GM19438 (cell line): ENCODE measurements at regions not wholly inside any gene's neighbourhood (a gene's known extent, or its start where the extent isn't known, plus 50 kb on each side); places are given as distances from the start of the nearest gene placed in this dataset.

Source experiments
- ATAC-seq: cut with Tn5 transposase; IDR thresholded peaks from one replicate; pipeline ENCODE4 v1.9.1; 2021; ENCODE audit warnings: low read depth; ENCODE audit not compliant: unreplicated experiment

DNA sequence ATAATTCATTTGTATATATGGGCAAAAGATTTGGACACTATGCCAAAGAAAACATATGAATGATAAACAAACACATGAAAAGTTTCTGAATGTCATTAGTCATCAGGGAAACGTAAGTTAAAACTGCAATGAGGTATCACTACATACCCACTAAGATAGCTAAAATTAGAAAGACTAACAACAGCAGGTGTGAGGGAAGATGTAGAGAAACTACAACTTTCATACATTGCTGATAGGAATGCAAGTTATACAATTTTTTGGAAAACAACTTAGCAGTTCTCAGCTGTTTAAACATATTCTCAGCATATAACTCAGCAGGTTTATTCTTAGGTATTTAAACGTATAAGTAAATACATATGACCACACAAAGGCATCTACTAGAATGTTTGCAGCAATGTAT, 563.5 kb upstream of the KLHL29 start:
- no peak for ATAC-seq

DNA sequence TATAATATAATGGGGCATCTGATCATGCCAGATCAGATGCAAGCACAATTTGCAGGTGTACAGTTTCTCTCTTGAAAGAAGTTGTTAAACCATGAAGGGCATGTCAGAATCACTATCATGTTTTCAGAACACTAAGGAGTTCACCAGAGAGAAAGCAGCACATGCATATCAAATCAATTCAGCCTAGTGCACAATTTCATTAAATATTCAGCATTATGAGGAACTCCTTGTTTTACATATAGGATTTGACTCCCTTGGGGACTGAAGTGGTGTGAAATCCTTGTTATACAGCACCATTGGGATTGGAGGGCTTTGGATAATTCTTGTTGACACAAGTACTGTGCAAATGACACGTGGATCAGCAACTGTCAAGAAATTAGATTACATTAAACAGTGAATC, 562.1 kb upstream of the KLHL29 start:
- ATAC-seq = no peak

DNA sequence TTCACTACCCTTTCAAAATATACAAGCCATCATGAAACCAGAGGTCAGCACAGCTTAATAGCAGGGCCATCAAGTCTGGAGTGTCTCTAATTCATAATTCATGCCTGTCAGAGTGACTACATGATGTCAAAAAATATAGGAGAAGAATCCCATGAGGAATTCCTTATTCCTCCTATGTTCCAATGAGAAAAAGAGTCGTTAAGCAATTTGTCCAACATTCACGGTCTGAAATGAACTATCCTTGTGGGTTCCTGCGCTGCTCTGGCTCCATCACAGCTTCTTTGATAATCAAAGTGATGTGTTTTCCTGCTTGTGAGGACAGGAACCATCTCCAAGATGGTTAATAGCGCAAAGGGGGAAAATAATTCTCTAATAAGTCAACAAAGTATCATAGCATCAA, 560.4 kb upstream of the KLHL29 start:
- ATAC-seq = no peak

- no peak for ATAC-seq
These were observed 558.3 kb upstream of the KLHL29 start for GRCh38 chr2:22826703-22827102.

DNA sequence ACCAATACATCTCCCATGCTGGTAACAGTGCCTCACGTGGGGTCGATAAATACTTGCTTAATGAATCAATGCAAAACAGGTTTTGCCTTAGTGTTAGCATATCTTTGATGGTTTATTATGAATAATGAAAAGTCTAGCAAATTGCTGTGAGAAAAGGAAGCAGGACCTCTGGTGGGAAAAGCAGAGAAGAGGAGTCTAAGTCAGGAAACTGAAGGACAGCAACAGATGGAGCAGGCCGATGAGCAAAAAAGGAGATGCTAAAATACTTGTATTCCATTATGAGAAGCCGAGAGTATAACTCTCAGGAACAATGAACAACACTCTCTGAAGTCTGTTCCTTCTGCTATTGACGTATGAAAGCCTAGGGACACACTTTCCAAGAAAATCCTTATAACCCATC, 555.2 kb upstream of the KLHL29 start:
- ATAC-seq = no peak

DNA sequence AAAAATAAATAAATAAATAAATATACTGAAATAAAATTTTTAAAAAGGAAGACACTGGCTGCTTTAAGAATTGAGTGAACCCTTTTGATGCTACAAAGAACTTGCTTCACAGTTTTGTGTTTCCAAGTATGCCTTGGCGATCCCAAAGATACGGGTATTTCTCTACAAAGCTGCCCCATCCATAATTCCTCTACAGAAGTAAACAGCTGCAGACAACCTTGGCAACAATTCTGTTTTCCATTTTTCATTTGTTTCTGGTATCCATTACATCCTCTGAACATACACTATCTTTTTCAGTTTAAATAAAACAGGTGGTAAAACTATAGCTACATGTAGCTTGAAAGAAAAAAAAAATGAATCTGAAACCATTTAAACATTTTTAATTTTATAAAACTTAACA, 552.8 kb upstream of the KLHL29 start:
- ATAC-seq = no peak

GRCh38 chr2:22838461-22838860, 546.5 kb upstream of the KLHL29 start:
- ATAC-seq = no peak

DNA sequence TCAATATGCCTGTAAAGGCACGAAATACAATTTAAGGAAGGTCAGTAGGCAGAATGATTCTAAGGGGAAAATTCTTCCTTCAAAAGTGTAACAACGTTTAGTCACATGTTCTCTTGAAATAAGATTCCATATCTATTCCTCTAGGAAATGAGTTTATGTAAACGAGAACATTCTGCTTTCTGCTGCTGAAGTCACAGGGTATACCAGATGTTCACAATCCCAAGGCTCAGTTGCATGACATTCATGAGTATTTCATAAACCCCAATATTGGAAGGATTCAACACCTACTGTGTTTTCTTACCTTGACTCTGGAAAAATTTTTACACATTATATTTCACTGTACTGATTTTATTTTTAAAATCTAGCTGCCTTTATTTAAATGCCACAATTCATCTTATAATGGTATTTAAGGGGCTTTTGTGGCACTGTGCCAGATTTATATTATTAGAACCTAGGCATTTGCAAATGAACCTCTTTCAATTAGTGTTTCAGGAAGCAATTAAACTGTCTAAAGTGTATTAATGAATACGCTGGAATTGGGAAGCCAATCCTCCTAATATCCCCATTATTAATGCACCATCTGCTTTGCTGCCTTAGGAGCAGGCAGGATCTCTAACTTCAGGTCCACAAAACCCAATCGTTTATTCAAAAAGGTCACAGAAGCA, 542.6 kb upstream of the KLHL29 start:
- no peak for ATAC-seq

DNA sequence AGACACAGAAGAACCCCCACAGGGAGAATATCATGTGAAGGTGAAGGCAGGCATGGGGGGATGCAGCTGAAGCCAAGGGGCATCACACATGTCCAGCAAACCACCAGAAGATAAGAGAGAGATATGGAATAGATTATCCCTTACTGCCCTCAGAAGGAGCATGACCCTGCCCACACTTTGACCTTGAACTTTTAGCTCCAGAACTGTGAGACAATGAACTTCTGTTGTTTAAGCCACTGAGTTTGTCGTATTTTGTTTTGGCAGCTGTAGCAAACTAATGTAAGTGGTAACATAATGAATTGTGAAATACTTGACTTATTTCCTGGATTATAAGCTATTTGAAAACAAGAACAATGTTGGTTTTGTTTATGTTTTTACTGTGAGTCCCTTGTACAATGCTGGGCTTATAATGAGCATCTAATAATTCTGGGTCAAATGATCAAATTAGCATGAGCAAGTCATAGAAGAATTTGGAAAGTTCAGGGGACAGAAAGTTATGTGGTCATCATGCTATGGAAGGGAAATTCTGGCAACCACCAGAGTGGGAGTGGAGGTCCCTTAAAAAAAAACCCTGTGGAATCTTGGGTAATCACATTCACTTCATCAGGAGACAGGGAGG, 541.0 kb upstream of the KLHL29 start:
- ATAC-seq = no peak

DNA sequence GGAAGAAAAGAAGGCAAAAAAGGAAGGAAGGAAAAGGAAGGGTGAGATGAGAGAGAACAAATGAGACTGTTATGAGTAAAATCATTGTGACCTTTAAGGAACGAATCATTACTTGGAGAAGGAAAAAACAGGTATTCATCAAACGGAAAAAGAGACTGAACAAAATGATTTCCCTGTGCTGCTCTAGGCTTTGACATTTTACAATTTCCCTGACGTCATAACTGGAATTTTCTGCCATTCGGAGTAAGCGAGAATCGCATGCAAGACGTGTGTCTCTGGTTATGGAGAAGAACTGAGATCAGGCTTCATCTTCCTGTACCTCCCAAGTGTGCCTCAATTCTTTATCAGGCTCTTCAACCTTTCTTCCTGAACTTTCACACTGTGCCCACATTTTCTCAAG, 534.7 kb upstream of the KLHL29 start:
- ATAC-seq = no peak

GRCh38 chr2:22854588-22854987, 530.4 kb upstream of the KLHL29 start:
- ATAC-seq = no peak

DNA sequence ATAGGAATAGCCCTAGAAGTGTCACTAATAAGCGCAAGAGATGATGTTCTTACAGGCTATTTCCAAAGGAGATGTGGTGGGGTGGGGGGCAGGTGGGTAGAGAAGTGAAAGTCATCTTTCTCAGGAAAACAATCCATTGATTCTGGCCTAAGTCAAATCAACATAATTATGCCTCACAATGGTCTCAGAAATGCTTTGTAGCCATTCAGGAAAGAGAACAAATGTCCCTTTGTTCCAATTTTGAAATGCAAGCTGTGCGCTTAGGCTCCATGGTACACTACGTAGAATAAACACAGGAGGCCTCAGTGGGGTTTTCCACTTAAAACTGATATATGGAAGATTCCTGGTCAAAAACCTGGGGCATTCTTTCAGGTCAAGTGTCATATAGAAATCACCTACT, 529.9 kb upstream of the KLHL29 start:
- ATAC-seq = no peak

- ATAC-seq = no peak
These were observed 529.2 kb upstream of the KLHL29 start for GRCh38 chr2:22855761-22856184.

DNA sequence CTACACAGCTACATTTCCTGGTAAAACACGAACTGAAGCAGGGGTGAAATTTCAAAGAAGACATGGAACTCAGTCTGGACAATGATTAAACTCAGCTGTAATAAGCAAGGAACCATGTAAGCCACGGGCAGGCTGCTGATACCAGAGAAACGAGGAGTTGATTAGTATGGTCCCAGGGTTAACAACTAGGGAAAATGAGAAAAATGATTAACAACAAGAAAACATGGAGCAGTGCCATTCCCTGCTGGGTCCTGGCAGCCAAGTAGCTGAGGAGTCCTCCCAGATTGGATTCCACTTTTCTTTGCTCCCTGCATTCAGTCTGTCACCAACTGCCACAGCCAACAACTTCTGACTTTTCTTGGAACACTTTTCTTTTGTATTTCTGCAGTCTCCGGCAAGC, 517.0 kb upstream of the KLHL29 start:
- ATAC-seq = no peak

DNA sequence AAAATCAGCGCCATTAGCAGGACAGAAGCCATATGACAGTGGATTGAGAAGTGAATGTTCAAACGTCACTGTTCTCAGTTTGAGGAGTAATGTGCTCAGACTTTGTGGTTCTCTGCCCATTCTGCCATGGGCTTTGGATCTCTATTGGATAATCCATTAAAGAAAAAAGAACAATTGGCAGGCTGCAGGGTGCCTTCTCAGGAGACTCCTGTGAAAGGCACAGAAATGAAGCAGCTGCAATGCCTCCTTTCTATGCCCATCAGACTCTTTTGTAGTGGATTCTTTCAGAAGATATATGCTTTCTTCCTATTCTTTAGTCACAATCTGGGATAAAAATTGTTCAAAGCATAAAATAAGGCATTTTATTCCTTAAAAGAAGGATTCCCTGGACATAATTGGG, 506.9 kb upstream of the KLHL29 start:
- ATAC-seq = no peak

DNA sequence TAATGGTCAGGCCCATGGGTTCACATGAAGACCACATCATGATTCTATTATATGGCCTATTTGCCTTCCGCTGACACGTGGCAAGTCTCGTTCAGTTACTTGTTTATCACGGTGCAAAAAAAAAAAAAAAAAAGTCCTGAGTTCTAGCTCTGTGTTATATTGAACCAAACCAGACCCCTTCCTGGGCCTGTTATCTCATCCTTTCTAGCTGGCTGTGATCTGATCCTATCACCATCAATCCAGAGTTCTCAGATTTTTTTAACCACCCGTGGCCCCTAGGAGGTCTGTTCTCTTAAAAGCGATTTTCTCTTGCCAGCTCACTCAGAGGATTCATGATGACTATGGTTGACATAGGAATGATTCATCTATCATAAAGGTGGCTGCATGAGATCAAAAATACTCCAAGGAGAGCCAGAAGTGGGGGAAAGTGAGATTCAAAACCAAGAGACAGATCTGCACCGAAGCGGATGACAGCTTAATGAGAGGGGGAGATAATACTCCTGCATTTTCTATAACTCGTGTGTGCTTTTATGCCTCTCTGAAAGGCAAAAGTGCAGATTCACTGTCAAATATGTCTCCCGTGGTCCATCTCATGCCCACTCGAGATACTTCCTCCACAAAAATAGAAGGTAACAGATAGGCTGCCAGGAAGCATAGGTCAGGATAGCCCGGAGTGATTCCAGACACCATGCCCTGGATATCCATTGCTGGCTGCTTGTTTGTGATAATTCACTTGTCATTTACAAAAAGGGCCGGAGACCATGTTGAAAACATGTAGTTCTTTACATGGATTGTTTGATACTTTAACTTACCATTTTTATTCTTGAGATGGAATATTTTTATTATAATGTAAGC, 505.7 kb upstream of the KLHL29 start:
- no peak for ATAC-seq

GRCh38 chr2:22880161-22880560, 504.8 kb upstream of the KLHL29 start:
- ATAC-seq = no peak

GRCh38 chr2:22882011-22882410, 503.0 kb upstream of the KLHL29 start:
- ATAC-seq = no peak

GRCh38 chr2:22882643-22883042, 502.3 kb upstream of the KLHL29 start:
- ATAC-seq = no peak

DNA sequence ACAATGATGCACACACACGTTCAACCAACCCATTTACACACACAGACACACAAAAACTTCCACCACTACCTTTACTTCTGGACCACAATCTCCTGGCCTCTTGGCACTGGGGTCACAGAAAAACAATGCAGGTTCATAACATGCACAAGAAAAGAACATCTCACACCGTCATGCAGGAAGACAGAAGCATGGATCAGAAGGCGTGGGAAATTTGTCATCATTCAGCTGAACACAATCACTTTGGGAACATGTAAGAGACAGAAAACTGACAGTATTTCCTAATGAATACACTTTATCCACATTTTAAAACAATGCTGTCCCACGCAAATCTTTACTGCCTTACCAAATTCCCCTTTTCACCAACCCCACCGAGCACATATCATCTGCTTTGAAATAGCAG, 501.9 kb upstream of the KLHL29 start:
- ATAC-seq = no peak

- ATAC-seq = no peak
These were observed 499.7 kb upstream of the KLHL29 start for GRCh38 chr2:22885245-22885644.

- ATAC-seq = no peak
These were observed 497.6 kb upstream of the KLHL29 start for GRCh38 chr2:22887426-22887825.
